Fibroblast of mammary gland (primary cell): ENCODE measurements at regions not wholly inside any gene's neighbourhood (a gene's known extent, or its start where the extent isn't known, plus 50 kb on each side); places are given as distances from the start of the nearest gene placed in this dataset.
"Not testable (repeated sequence)": the region's sequence is repeated elsewhere in the genome, so short reads cannot be mapped to it uniquely, and the experiment has no call there.

Experiments used
- DNase-seq: peaks from one replicate; pipeline ENCODE4 v3.0.0-alpha.2; 2010; ENCODE audit warnings: low read depth
- H3K4me3 ChIP-seq: 2 replicates; pipeline ENCODE4 v1.5.1; 2011; ENCODE audit warnings: low read depth, mild to moderate bottlenecking, low read length, moderate library complexity; ENCODE audit not compliant: control insufficient read depth
- TF ChIP-seq, protein P1 (sequence below): conservative IDR thresholded peaks from 2 replicates; pipeline ENCODE4 v1.5.1; 2011; ENCODE audit warnings: low read depth, low read length, inconsistent platforms; ENCODE audit not compliant: control insufficient read depth, insufficient read depth

GRCh38 chr6:78253618-78254017, 600.8 kb downstream of the MEI4 start:
- no peak overlapping the region for H3K4me3 ChIP-seq
- DNase-seq: no peak
- TF ChIP-seq, protein P1, sequence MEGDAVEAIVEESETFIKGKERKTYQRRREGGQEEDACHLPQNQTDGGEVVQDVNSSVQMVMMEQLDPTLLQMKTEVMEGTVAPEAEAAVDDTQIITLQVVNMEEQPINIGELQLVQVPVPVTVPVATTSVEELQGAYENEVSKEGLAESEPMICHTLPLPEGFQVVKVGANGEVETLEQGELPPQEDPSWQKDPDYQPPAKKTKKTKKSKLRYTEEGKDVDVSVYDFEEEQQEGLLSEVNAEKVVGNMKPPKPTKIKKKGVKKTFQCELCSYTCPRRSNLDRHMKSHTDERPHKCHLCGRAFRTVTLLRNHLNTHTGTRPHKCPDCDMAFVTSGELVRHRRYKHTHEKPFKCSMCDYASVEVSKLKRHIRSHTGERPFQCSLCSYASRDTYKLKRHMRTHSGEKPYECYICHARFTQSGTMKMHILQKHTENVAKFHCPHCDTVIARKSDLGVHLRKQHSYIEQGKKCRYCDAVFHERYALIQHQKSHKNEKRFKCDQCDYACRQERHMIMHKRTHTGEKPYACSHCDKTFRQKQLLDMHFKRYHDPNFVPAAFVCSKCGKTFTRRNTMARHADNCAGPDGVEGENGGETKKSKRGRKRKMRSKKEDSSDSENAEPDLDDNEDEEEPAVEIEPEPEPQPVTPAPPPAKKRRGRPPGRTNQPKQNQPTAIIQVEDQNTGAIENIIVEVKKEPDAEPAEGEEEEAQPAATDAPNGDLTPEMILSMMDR: no peak

DNA sequence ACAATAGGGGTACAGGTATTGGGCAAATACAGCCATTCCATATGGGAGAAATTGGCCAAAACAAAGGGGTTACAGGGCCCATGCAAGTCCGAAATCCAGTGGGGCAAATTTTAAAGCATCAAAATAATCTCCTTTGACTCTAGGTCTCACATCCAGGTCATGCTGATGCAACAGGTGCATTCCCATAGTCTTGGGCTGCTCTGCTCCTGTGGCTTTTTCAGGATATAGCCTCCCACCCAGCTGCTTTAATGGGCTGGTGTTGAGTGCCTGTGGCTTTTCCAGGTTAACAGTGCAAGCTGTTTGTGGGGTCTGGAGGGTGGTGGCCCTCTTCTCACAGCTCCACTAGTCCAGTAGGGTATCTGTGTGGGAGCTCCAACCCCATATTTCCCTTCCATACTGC, 607.1 kb downstream of the MEI4 start:
- TF ChIP-seq, protein P1: no peak
- H3K4me3 ChIP-seq: no peak overlapping the region
- DNase-seq: no peak

DNA sequence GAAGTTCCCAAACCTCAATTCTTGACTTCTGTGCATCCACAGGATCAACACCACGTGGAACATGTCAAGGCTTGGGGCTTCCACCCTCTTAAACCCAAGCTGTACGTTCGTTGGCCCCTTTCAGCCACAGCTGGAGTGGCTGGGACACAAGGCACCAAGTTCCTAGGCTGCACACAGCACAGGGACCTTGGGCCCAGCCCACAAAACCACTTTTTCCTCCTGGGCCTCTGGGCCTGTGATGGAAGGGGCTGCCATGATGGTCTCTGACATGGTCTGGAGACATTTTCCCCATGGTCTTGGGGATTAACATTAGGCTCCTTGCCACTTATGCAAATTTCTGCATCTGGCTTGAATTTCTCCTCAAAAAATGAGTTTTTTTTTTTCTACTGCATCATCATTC, 606.9 kb upstream of the IRAK1BP1 start:
- not testable (repeated sequence) for H3K4me3 ChIP-seq, DNase-seq

DNA sequence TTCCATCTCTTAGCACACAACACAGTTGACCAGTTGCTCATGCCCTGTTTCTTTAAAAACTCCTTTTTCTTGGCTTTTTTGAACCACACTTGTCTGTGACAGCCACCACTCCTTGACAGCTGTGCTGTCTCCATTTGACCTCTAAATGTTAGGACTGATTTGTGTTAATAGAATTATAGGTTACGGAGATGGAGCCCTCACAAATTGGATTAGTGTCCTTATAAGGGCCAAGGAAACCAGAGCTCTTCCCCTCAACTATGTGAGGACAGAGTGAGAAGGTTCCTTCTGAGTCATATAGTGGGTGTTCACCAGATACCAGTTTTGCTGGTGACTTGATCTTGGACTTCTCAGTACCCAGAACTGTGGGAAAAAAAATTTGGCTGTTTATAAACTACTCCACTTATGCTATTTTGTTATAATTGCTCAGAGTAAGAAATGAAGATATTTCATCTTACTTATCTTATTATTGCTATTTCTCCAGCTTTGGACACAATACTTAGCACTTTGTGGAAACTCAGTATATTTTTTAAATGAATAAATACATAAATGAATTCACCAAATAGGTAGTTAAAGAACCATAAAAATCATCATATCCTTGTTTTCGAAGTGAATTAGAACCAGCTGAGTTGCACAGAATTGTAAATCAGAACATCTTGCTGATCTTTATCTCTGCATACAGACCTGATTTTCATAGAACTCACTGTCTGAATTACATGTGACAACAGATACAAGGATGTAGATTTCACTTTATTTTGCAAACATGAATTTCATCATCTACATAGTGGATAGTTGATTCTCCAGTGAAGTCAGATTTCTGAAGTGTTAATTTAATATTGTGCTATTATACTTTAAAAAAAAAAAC, 598.5 kb upstream of the IRAK1BP1 start:
- no peak for DNase-seq
- TF ChIP-seq, protein P1: no peak
- no peak overlapping the region for H3K4me3 ChIP-seq

DNA sequence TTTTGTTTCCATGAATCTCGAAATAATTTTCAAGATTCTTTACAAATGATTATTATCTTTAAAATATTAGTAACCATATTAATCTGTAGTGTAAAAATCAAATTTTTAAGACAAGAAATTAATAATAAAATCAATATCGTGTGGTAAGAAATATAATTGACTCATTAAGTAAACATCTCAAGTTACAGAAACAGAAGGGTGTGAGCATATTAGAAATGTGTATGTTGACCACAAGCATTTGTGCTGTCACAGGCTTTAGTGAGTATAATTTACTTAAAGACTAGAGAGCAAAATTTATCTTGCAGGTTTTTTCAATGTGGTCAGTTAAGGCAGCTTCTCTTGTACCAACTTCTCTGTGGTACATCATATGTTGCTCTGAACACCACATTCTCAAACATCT, 566.5 kb upstream of the IRAK1BP1 start:
- no peak overlapping the region for H3K4me3 ChIP-seq
- TF ChIP-seq, protein P1: no peak
- DNase-seq: no peak

DNA sequence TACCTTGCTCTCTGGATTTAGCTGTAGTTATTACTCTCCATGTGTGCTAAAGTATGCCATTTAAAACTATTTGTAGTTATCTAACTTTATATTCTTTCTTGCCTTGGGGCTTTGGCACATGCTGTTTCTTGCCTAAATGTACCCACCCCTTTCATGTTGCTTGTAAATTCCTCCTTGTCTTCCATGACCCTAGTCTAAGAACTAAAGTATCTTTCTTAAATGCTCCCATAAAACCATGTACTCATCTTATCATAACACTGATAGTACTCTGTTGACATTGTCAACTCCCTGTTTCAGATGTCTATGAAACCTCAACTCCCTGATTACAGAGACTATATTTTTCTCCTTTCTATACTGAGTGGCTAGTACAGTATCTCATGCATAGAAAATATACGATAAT, 564.9 kb upstream of the IRAK1BP1 start:
- no peak for DNase-seq
- no peak overlapping the region for H3K4me3 ChIP-seq
- TF ChIP-seq, protein P1: no peak

DNA sequence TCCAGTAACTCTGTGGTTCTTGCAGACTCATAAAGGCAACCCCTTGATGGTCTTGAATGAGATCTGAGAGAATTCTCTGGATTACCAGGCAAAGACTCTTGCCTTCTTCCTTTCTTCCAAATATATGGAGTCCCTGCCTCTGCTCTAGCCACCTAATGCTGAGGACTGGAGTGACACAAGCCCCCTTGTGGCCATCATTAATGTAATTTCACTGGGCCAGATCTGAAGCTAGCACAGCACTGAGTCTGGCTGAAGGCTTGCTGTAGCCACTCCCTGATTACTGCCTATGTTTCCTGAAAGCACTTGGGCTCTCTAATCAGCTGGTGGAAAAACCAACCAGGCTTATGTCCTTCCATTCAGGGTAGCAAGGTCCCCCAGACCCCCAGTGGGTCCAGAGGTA, 559.3 kb upstream of the IRAK1BP1 start:
- DNase-seq: no peak
- H3K4me3 ChIP-seq: no peak overlapping the region
- TF ChIP-seq, protein P1: no peak
